ENCODE measurements at regions not wholly inside any gene's neighbourhood (a gene's known extent, or its start where the extent isn't known, plus 50 kb on each side); places are given as distances from the start of the nearest gene placed in this dataset.

DNA sequence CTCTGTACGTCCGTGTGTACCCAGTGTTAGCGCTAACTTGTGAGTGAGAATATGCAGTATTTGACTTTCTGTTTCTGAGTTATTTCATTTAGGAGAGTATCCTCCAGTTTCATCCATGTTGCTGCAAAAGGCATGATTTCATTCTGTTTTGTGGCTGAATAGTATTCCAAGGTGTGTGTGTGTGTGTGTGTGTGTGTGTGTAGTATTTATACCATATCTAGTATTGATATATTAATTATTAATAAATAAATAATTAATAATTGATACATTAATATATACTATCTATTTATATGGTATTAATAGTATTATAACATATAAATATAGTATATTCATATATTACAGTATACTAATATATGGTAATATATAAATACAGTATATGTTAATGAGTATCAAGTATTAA is 101.8 kb upstream of the CCND2 start:
- TF ChIP-seq POLR2A (IDR thresholded peaks at IDR 0.05): no peak
- TF ChIP-seq, protein P1, sequence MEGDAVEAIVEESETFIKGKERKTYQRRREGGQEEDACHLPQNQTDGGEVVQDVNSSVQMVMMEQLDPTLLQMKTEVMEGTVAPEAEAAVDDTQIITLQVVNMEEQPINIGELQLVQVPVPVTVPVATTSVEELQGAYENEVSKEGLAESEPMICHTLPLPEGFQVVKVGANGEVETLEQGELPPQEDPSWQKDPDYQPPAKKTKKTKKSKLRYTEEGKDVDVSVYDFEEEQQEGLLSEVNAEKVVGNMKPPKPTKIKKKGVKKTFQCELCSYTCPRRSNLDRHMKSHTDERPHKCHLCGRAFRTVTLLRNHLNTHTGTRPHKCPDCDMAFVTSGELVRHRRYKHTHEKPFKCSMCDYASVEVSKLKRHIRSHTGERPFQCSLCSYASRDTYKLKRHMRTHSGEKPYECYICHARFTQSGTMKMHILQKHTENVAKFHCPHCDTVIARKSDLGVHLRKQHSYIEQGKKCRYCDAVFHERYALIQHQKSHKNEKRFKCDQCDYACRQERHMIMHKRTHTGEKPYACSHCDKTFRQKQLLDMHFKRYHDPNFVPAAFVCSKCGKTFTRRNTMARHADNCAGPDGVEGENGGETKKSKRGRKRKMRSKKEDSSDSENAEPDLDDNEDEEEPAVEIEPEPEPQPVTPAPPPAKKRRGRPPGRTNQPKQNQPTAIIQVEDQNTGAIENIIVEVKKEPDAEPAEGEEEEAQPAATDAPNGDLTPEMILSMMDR (IDR thresholded peaks at IDR 0.05): no peak
